OCI-LY1 (cell line): ENCODE measurements at regions not wholly inside any gene's neighbourhood (a gene's known extent, or its start where the extent isn't known, plus 50 kb on each side); places are given as distances from the start of the nearest gene placed in this dataset.

ENCODE experiments used
- H2AFZ ChIP-seq: fragments of 200-600 bp; sonication (generic), shearing (Covaris generic); 2 replicates; pipeline ENCODE4 v1.6.0; 2014; ENCODE audit warnings: antibody characterized with exemption, mild to moderate bottlenecking, low read length
- H3F3A ChIP-seq: fragments of 200-600 bp; sonication (generic), shearing (Covaris generic); 2 replicates; pipeline ENCODE4 v1.6.0; 2014; ENCODE audit warnings: mild to moderate bottlenecking, antibody characterized with exemption, low read length, moderate library complexity; ENCODE audit not compliant: insufficient read depth
- H3K27ac ChIP-seq: fragments of 200-600 bp; sonication (generic); 2 replicates; pipeline ENCODE4 v1.5.1; 2014; ENCODE audit warnings: low read length, mixed run types, mild to moderate bottlenecking, low read depth; ENCODE audit not compliant: poor library complexity, severe bottlenecking
- H3K27me3 ChIP-seq: fragments of 200-600 bp; sonication (generic); 2 replicates; pipeline ENCODE4 v1.6.0; 2014; ENCODE audit warnings: antibody characterized with exemption, mild to moderate bottlenecking, low read length, moderate library complexity; ENCODE audit not compliant: insufficient read depth
- H3K36me3 ChIP-seq: fragments of 200-600 bp; sonication (generic); 2 replicates; pipeline ENCODE4 v1.6.1; 2014; ENCODE audit warnings: mild to moderate bottlenecking, antibody characterized with exemption, low read length, moderate library complexity, mixed read lengths; ENCODE audit not compliant: insufficient read depth
- H3K4me1 ChIP-seq: fragments of 200-600 bp; sonication (generic); 2 replicates; pipeline ENCODE4 v1.5.1; 2014; ENCODE audit warnings: mild to moderate bottlenecking, low read length, moderate library complexity; ENCODE audit not compliant: insufficient read depth, severe bottlenecking
- H3K4me2 ChIP-seq: fragments of 200-600 bp; sonication (generic), shearing (Covaris generic); 2 replicates; pipeline ENCODE4 v1.6.1; 2014; ENCODE audit warnings: low read length
- H3K4me3 ChIP-seq: fragments of 200-600 bp; sonication (generic); 2 replicates; pipeline ENCODE4 v1.5.1; 2014; ENCODE audit warnings: low read length, low read depth, mild to moderate bottlenecking, mixed read lengths; ENCODE audit not compliant: poor library complexity, severe bottlenecking
- H3K79me2 ChIP-seq: fragments of 200-600 bp; shearing (Covaris generic); 2 replicates; pipeline ENCODE4 v1.6.1; 2016; ENCODE audit warnings: mixed run types, low read length, mixed read lengths; ENCODE audit not compliant: insufficient read depth
- H3K9ac ChIP-seq: fragments of 200-600 bp; sonication (generic), shearing (Covaris generic); 2 replicates; pipeline ENCODE4 v1.6.1; 2014; ENCODE audit warnings: mild to moderate bottlenecking, low read length, mixed read lengths
- H3K9me2 ChIP-seq: fragments of 200-600 bp; sonication (generic), shearing (Covaris generic); 2 replicates; pipeline ENCODE4 v1.6.1; 2014; ENCODE audit warnings: low read depth, mild to moderate bottlenecking, low read length, mixed read lengths
- H3K9me3 ChIP-seq: fragments of 200-600 bp; shearing (Covaris generic); 2 replicates; pipeline ENCODE4 v1.6.1; 2014; ENCODE audit warnings: low read length, mixed read lengths
- H4K20me1 ChIP-seq: fragments of 200-600 bp; sonication (generic), shearing (Covaris generic); 2 replicates; pipeline ENCODE4 v1.6.0; 2016; ENCODE audit warnings: mild to moderate bottlenecking, low read length; ENCODE audit not compliant: insufficient read depth
- EZH2 ChIP-seq: fragments of 200-600 bp; sonication (generic), shearing (Covaris generic); IDR thresholded peaks from 2 replicates; pipeline ENCODE4 v1.8.0; 2017; ENCODE audit warnings: borderline replicate concordance, mixed run types, mild to moderate bottlenecking, antibody characterized with exemption, low read length, moderate library complexity, mixed read lengths
- TF ChIP-seq, protein P1 (sequence below): fragments of 200-600 bp; sonication (generic), shearing (Covaris generic); IDR thresholded peaks from 2 replicates; pipeline ENCODE4 v1.5.1; 2017; ENCODE audit warnings: mild to moderate bottlenecking, antibody characterized with exemption, low read length, moderate library complexity, mixed read lengths

DNA sequence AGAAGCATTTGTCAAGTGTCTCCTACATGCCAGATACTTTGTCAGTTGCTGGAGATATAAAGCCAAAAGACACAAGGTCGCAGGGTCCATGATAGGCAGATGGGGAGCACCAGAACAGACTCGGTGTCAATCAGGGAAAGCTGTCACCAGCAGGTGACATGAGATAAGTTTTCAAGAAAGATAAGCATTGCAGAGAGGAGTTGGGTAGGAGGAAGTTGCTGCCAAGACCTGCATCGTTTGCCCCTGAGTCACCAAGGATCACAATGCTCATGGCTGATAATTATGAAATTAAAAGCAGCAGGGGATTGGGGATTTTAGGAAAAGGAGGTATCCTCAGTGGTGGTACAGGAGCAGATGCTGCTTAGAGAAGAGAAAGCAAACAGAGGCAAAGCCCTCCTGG lies 551.1 kb upstream of the CDH11 start:
- Histone ChIP-seq H3K27ac (no peak overlapping the region), H3K9me2 (no peaks in the 10 kb centered on the region), H3K4me2 (no peak overlapping the region), H3K9me3 (no peaks in the 10 kb centered on the region), H3K36me3 (no peaks in the 10 kb centered on the region), H2AFZ (no peak overlapping the region), H4K20me1 (no peaks in the 10 kb centered on the region), H3F3A (no peaks in the 10 kb centered on the region), H3K79me2 (no peaks in the 10 kb centered on the region), H3K4me3 (no peak overlapping the region), H3K9ac (no peak overlapping the region), H3K4me1 (no peaks in the 10 kb centered on the region), H3K27me3 (no peaks in the 10 kb centered on the region)
- no peak for TF ChIP-seq EZH2
- TF ChIP-seq, protein P1, sequence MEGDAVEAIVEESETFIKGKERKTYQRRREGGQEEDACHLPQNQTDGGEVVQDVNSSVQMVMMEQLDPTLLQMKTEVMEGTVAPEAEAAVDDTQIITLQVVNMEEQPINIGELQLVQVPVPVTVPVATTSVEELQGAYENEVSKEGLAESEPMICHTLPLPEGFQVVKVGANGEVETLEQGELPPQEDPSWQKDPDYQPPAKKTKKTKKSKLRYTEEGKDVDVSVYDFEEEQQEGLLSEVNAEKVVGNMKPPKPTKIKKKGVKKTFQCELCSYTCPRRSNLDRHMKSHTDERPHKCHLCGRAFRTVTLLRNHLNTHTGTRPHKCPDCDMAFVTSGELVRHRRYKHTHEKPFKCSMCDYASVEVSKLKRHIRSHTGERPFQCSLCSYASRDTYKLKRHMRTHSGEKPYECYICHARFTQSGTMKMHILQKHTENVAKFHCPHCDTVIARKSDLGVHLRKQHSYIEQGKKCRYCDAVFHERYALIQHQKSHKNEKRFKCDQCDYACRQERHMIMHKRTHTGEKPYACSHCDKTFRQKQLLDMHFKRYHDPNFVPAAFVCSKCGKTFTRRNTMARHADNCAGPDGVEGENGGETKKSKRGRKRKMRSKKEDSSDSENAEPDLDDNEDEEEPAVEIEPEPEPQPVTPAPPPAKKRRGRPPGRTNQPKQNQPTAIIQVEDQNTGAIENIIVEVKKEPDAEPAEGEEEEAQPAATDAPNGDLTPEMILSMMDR, result no peak

DNA sequence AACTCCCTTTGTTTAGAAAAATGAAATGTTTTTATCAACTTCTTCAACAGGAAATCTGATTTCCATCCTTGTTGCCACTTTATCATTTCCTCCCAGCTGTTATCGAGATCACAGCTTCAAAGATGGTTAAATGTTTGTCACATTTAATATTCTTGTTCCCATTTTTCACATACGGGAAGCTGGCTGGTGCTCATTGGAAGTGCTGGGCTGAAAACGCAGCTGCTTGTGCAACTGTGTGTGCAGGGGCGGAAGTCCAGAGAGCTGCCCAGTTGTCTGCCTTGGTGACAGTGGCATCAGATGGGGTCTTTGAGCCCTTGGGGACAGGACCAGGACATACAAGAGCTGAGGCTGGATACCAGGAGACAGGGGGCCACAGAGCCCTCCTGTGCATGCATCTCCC lies 549.2 kb upstream of the CDH11 start:
- H3K4me2 ChIP-seq, result no peak overlapping the region
- no peak overlapping the region for H3K9ac ChIP-seq
- TF ChIP-seq, protein P1, result no peak
- TF ChIP-seq EZH2, result no peak
- no peaks in the 10 kb centered on the region for H3K79me2 ChIP-seq
- H3F3A ChIP-seq, result no peaks in the 10 kb centered on the region
- no peaks in the 10 kb centered on the region for H3K27me3 ChIP-seq
- no peak overlapping the region for H3K27ac ChIP-seq
- H4K20me1 ChIP-seq, result no peaks in the 10 kb centered on the region
- no peak overlapping the region for H3K4me3 ChIP-seq
- no peak overlapping the region for H2AFZ ChIP-seq
- no peaks in the 10 kb centered on the region for H3K9me3 ChIP-seq
- no peaks in the 10 kb centered on the region for H3K9me2 ChIP-seq
- H3K4me1 ChIP-seq, result no peaks in the 10 kb centered on the region
- no peaks in the 10 kb centered on the region for H3K36me3 ChIP-seq

DNA sequence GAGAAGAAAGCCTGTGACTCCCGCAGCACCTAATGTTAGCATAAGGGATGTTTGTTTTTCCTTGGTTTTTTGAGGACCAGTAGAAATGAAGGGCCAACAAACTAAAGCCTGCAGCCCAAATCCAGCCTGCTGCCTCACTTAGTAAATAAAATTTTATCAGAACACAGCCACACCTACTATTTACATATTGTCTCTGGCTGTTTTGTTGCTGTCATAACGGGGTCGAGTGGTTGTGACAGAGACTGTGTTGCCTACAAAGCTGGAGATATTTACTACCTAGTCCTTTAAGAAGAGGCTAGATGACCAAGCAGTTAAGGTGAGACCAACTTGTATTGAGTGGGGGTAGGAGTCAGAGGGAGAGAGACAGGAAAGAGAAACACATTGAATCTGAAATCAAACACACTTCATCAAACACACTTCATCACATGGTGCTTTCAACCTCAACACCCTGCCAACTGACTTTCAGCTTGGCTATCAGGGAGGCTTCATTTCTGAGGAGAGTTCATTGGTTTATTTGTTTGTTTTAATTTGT lies 546.3 kb upstream of the CDH11 start:
- Histone ChIP-seq H3K4me1 (no peaks in the 10 kb centered on the region), H3K9me2 (no peaks in the 10 kb centered on the region), H3K4me2 (no peak overlapping the region), H3K4me3 (no peak overlapping the region), H3K36me3 (no peaks in the 10 kb centered on the region), H2AFZ (no peak overlapping the region), H3K9ac (no peak overlapping the region), H3K27ac (no peak overlapping the region), H4K20me1 (no peaks in the 10 kb centered on the region), H3K9me3 (no peaks in the 10 kb centered on the region), H3K79me2 (no peaks in the 10 kb centered on the region), H3F3A (no peaks in the 10 kb centered on the region), H3K27me3 (peaks cover 4% of the 10 kb centered on the region; the same call in 1 of the 2 replicates)
- TF ChIP-seq, protein P1, result no peak
- TF ChIP-seq EZH2, result no peak
